GM23338 (cell line): ENCODE measurements at regions not wholly inside any gene's neighbourhood (a gene's known extent, or its start where the extent isn't known, plus 50 kb on each side); places are given as distances from the start of the nearest gene placed in this dataset.

ENCODE experiments used
- CREB1 ChIP-seq: fragments of 250-450 bp; sonication (Bioruptor Pico); IDR thresholded peaks from 2 replicates; pipeline ENCODE4 v1.5.0; 2020; ENCODE audit warnings: low read depth, mild to moderate bottlenecking, moderate library complexity
- EZH2 ChIP-seq: fragments of 200-600 bp; sonication (generic); IDR thresholded peaks from one replicate; pipeline ENCODE4 v1.8.0; 2017; ENCODE audit warnings: antibody characterized with exemption, mild to moderate bottlenecking, low read depth; ENCODE audit not compliant: unreplicated experiment
- EZH2phosphoT487 ChIP-seq: fragments of 200-600 bp; sonication (generic); IDR thresholded peaks from one replicate; pipeline ENCODE4 v1.8.1; 2018; ENCODE audit warnings: antibody characterized with exemption; ENCODE audit not compliant: unreplicated experiment
- JUNB ChIP-seq: IDR thresholded peaks from one replicate; pipeline ENCODE4 v1.6.1; 2016; ENCODE audit warnings: antibody characterized with exemption; ENCODE audit not compliant: unreplicated experiment
- NANOG ChIP-seq: IDR thresholded peaks from 2 replicates; pipeline ENCODE4 v1.6.1; 2016; ENCODE audit warnings: antibody characterized with exemption, borderline replicate concordance
- POLR2AphosphoS5 ChIP-seq: IDR thresholded peaks from 2 replicates; pipeline ENCODE4 v1.6.1; 2016; ENCODE audit warnings: antibody characterized with exemption, low read depth
- ZNF114 ChIP-seq: fragments of 250-450 bp; sonication (Bioruptor Pico); IDR thresholded peaks from 2 replicates; pipeline ENCODE4 v1.5.0; 2020; ENCODE audit warnings: mild to moderate bottlenecking, moderate library complexity
- ZNF331 ChIP-seq: fragments of 250-450 bp; sonication (Bioruptor Pico); IDR thresholded peaks from 2 replicates; pipeline ENCODE4 v1.5.0; 2020; ENCODE audit warnings: low read depth, mild to moderate bottlenecking, moderate library complexity
- TF ChIP-seq, protein P1 (sequence below), 2 experiments: fragments of 200-600 bp in 1 of 2; sonication (generic) in 1 of 2; conservative IDR thresholded peaks; 2 replicates each; pipeline versions ENCODE4 v1.5.1 to v1.6.1; 2016 to 2017; ENCODE audit warnings: antibody characterized with exemption in 2 of 2, low read depth in 2 of 2, mild to moderate bottlenecking in 2 of 2, moderate library complexity in 1 of 2
- TF ChIP-seq, protein P2 (sequence below): IDR thresholded peaks from 2 replicates; pipeline ENCODE4 v1.6.1; 2016; ENCODE audit warnings: antibody characterized with exemption
- TF ChIP-seq, protein P3 (sequence below): IDR thresholded peaks from one replicate; pipeline ENCODE4 v1.6.1; 2018; ENCODE audit warnings: antibody characterized with exemption; ENCODE audit not compliant: unreplicated experiment

DNA sequence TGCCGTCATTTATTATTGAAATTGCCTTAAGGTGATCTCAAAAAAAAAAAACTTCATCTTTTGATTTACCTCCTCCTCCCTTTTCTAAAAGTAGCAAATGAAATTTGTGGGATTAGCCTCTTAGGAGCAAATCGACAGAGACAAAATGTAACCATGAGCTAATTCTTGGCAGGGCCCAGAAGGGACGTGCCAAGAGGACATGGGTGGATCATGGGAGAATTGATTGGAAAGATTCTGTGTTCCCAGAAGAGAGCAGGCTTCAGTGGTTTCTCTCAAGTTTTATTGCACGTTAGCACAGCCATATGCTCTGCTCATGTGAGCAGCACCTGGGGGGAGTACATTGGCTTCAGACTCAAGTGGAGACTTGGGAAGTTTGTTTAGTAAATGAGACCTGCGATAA lies 394.6 kb downstream of the ELAVL2 start:
- TF ChIP-seq, protein P1, sequence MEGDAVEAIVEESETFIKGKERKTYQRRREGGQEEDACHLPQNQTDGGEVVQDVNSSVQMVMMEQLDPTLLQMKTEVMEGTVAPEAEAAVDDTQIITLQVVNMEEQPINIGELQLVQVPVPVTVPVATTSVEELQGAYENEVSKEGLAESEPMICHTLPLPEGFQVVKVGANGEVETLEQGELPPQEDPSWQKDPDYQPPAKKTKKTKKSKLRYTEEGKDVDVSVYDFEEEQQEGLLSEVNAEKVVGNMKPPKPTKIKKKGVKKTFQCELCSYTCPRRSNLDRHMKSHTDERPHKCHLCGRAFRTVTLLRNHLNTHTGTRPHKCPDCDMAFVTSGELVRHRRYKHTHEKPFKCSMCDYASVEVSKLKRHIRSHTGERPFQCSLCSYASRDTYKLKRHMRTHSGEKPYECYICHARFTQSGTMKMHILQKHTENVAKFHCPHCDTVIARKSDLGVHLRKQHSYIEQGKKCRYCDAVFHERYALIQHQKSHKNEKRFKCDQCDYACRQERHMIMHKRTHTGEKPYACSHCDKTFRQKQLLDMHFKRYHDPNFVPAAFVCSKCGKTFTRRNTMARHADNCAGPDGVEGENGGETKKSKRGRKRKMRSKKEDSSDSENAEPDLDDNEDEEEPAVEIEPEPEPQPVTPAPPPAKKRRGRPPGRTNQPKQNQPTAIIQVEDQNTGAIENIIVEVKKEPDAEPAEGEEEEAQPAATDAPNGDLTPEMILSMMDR (conservative IDR thresholded peaks at IDR 0.05; ENCODE audit: low read depth in 2 of 2): no peak
- TF ChIP-seq POLR2AphosphoS5 (no peak), EZH2phosphoT487 (no peak), JUNB (no peak), EZH2 (no peak), CREB1 (CRISPR knock-in tag) (no peak), ZNF114 (CRISPR knock-in tag) (no peak), ZNF331 (CRISPR knock-in tag) (no peak), NANOG (no peak)
- TF ChIP-seq, protein P2, sequence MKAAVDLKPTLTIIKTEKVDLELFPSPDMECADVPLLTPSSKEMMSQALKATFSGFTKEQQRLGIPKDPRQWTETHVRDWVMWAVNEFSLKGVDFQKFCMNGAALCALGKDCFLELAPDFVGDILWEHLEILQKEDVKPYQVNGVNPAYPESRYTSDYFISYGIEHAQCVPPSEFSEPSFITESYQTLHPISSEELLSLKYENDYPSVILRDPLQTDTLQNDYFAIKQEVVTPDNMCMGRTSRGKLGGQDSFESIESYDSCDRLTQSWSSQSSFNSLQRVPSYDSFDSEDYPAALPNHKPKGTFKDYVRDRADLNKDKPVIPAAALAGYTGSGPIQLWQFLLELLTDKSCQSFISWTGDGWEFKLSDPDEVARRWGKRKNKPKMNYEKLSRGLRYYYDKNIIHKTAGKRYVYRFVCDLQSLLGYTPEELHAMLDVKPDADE: no peak
- TF ChIP-seq, protein P3, sequence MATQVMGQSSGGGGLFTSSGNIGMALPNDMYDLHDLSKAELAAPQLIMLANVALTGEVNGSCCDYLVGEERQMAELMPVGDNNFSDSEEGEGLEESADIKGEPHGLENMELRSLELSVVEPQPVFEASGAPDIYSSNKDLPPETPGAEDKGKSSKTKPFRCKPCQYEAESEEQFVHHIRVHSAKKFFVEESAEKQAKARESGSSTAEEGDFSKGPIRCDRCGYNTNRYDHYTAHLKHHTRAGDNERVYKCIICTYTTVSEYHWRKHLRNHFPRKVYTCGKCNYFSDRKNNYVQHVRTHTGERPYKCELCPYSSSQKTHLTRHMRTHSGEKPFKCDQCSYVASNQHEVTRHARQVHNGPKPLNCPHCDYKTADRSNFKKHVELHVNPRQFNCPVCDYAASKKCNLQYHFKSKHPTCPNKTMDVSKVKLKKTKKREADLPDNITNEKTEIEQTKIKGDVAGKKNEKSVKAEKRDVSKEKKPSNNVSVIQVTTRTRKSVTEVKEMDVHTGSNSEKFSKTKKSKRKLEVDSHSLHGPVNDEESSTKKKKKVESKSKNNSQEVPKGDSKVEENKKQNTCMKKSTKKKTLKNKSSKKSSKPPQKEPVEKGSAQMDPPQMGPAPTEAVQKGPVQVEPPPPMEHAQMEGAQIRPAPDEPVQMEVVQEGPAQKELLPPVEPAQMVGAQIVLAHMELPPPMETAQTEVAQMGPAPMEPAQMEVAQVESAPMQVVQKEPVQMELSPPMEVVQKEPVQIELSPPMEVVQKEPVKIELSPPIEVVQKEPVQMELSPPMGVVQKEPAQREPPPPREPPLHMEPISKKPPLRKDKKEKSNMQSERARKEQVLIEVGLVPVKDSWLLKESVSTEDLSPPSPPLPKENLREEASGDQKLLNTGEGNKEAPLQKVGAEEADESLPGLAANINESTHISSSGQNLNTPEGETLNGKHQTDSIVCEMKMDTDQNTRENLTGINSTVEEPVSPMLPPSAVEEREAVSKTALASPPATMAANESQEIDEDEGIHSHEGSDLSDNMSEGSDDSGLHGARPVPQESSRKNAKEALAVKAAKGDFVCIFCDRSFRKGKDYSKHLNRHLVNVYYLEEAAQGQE: no peak
